ENCODE measurements at regions not wholly inside any gene's neighbourhood (a gene's known extent, or its start where the extent isn't known, plus 50 kb on each side); places are given as distances from the start of the nearest gene placed in this dataset.

- DNase-seq (ENCODE audit: low read depth, low spot score) = no peak
Measured at GRCh38 chr1:224504297-224505041, 69.9 kb upstream of the WDR26 start.

DNA sequence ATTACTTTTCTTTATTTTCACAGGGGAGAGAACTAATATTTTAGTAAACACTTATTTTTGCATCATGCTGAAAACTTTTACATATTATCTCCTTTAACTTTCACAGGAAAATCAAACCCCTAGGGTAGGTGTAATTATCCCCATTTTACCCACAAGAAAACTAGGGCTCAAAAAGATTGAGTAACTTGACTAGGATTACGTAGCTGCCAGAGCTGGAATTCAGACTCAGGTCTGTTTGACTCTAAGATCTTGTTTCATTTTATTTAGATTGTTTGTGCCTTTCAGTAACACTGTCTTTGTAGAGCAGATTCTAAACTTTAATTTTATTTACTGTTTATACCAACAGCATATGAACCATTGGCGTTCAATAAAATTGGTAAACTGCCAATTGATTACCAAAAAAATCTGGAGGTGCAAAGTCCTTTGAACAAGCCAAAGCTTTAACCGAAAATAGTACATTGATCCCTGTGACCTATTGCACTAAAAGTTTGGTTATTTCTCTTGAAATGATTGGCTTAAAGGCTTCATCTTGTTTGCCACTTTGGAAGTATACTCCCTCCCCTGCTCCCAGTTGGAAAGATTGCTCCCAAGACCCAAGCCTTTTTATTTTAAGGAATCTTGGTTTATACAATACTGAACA is 71.0 kb upstream of the WDR26 start:
- DNase-seq (ENCODE audit: low read depth, low spot score) = no peak

GRCh38 chr1:224506141-224506814 is 71.7 kb upstream of the WDR26 start:
- DNase-seq (ENCODE audit: low read depth, low spot score) = no peak

DNA sequence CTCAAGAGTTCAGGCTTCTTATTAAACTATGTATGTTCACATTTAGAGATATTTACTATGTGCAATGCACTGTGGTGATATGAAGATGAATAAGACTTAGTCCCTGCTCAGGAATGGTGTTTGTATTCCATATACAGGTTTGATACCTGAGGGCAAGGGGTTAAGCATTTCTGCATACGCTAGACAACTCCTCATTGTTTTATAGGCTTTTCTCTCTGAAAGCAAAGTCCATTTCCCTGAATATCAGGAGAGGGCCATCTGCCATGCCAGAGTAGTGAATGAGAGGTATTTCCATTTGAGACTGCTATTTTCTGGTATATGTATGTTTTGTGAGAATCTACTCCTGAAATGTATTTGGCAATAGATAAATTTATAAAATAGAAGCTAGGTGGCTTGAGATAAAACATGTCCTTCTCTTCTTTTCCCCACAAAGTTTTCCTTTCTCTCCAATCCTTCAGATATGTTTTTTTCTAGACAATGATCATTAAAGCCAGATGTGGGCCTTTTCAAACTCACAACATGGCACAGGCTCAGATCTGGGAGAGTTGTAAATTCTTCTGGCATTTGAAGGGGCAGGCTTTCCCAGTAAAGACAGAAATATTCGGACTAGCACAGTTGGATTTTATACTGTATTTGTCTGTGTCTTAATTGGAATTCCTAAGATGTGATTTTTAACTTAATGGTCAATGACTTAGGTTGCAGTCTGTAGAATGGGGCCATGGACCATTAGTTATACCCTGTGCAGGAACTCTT is 73.3 kb upstream of the WDR26 start:
- no peak for DNase-seq (ENCODE audit: low read depth, low spot score)

GRCh38 chr1:224509907-224510306 is 75.3 kb upstream of the WDR26 start:
- DNase-seq (ENCODE audit: low read depth, low spot score) = no peak

DNA sequence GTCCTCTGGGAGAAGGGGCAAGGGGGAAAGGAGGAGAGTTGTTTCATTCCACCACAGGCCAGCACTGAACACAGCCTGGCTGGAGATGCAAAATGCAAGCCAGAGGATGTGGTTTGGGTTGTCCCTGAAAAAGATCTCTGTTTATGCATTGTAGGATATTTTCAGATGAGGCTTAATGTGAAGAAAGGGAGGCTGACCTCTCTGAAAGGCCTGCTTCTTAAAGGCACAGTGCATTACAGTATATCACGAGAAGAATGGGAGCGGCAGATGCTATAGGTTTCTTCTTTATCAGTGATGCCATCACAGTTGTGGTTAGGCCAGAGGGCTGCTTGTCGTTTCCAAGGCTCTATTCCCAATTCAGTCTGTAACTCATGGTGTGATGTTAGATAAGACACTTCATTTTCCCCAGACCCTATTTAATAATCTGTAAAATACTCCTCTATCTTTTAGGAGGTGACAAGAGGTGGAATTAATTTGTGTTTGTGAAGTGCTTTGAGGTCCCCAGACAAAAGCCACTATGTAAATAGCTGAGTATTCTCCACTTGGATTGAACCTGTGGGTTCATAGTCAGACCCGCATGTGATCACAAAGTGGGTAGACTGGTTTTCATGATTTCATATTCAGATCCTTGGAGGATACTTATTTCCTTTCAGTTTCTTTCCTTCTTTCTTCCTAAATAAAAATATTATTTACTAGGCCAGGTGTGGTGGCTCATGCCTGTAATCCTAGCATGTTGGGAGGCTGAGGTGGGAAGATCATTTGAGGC is 76.5 kb upstream of the WDR26 start:
- no peak for DNase-seq (ENCODE audit: low read depth, low spot score)

DNA sequence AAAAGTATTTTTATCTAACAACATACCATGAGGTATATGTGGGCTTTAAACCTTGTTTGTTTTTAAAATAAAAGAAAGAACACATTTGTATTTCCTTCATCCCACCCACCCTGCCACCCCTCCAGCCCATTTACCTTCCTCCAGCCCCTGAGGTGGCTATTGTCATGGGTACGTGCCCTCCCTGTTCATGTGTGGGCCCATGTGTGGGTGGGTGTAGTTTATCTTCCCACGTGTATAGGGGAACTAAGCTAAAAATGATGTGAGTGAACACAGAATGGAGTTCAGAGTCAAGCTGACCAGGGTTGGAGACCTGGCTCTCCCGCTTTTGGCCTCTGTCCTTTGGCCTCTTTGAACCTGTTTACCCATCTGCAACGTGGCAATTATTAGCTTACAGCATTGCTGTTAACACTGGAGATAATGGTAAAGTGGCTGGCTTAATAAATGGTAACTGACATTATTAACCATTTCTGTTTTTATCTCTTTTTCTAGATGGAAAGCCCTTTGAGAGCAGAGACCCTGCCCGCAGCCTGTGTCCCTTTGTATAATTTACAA is 78.1 kb upstream of the WDR26 start:
- DNase-seq (ENCODE audit: low read depth, low spot score) = no peak

DNA sequence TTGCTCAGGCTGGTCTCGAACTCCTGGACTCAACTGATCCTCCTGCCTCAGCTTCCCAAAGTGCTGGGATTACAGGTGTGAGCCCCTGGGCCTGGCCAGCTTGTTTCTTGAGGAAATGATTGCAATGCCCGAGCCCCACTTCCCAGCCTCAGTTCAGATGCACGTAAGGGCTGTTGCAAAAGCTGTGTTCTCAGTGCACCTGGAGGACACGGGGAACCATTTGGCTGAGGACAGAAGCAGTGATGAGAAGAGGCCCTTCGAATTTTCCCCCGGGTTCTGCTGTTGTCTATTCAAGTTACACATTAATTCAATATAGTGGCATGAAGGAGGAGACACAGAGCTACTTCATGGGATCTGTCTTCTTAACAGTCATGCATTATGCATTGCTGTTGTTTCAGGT is 78.8 kb upstream of the WDR26 start:
- no peak for DNase-seq (ENCODE audit: low read depth, low spot score)

DNA sequence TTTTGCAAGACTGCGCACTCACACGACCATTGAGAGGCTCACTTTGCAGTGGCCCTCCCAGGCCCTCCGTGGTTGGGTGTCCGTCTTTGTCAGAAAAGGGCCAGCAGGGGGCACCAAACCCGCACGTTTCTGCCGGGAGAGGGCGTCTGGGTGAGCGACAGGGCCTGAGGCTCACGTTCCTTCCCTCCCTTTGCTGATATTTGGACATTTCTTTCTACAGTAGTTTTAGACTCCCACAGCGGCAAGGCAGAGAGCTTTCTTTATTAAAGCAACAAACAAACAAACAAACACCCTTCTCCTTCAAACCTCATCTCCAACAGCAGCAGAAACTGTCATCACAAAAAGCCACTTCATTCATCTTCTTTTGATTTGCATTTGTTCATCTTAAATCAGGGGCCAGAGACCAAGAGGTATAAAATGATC is 79.2 kb upstream of the WDR26 start:
- no peak for DNase-seq (ENCODE audit: low read depth, low spot score)

DNA sequence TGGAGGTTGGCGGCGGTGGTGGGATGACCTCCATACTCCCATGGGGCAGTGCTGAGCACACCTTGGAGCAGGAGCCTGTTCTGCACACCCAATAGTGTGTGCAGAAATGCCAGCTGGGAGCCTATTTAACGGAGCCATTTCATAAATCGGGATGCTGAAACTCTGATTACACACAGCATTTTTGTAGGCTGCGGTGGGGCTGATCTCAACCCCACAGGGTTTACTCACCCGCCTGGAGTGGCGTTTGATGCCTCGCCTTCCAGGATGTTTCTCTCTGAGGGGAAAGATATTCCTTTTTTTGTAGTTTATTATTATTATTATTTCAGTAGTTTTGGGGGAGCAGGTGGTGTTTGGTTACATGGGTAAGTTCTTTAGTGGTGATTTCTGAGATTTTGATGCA is 82.6 kb upstream of the WDR26 start:
- DNase-seq (ENCODE audit: low read depth, low spot score) = no peak

DNA sequence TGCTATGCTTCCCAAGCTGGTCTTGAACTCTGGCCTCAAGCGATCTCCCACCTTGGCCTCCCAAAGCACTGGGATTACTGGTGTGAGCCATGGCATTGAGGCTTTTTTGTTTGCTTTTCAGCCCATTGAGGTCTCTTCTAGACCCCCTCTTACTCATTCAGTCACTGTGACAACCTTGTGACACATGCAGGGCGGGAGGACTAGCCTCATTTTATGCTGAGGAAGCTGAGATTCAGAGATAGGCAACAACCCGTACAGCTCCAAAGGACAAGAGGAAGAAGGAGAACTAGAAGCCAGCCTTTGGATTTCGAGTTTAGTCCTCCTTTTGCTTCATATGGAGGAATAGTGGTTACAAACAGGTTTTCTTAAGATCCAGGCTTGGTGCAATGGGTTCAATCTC is 83.9 kb upstream of the WDR26 start:
- no peak for DNase-seq (ENCODE audit: low read depth, low spot score)

GRCh38 chr1:224519874-224520273 is 85.3 kb upstream of the WDR26 start:
- DNase-seq (ENCODE audit: low read depth, low spot score) = no peak

DNA sequence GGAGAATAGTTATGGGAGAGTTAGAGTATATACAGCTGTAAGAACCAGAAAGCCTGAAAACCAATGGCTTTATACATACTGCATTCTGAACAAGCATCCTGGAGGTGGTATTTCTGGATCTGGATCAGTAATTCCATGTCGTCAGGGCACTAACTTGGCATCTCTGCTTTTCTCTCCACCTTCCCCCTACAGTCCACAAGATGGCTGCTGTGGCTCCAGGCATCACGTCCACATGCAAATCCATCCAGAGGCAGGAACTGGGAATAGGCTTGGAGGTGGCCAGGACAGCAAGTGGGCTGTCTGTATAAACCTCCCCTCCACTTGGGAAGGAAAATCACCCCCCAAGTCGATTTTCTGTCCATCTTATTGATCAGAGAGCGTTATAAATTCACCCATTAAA is 86.2 kb upstream of the WDR26 start:
- DNase-seq (ENCODE audit: low read depth, low spot score) = no peak

DNA sequence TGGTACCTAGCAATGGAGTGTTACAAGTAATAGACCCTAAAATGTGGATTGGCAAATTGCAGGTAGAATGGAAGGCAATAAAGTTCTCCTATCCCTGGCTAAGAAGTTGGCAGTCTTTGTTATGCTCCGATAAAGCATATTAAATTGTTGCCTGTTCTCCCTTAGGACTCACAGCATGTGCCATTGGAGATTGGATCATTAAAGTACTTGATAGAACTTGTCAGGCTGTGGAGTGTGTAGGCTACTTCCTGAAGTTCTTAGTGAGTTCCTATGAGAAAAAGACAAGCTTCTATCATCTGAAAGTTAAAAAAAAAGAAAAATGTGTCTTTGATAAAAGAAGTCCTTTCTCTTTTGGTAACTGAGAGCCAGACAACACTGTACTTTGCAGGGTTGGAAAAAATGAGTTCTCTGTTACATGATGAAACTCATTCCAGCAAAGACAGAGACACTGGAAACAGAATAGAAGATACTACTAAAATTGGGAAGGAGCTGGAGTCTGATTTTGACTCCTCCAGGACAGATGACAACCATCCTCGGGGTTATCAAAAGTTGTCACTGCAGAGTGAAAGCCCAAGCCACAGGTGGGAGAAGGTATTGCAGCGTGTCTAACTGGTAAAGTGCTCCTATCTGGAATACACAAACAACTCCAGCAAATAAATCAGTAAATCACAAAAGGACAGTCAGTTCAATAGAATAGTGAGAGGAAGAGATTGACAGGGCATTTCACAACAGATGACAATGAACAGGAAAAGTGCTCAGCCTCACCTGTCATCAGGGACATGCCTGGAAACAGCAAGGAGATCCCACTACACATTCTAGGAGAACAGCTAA is 87.5 kb upstream of the WDR26 start:
- DNase-seq (ENCODE audit: low read depth, low spot score) = no peak

GRCh38 chr1:224523676-224524075 is 89.1 kb upstream of the WDR26 start:
- DNase-seq (ENCODE audit: low read depth, low spot score) = no peak

DNA sequence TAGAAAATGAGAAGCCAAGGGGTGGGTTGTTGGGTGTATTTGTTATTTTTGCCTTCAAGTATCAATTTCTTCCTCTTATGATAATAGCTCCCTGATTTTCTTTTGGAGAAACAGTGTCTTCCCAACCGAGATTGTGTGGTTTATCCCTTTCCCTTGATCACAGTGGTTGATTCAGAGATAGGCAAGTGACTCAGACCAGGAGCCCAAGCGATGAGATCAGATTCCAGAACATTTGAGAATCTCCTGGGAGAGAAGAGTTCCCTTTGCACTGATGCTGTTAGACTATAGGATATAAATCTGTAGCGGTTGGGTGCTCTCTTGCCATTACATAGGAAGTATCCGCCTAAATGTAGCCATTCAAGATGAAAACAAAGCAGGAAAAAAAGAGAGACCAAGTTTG is 90.1 kb upstream of the WDR26 start:
- no peak for DNase-seq (ENCODE audit: low read depth, low spot score)

DNA sequence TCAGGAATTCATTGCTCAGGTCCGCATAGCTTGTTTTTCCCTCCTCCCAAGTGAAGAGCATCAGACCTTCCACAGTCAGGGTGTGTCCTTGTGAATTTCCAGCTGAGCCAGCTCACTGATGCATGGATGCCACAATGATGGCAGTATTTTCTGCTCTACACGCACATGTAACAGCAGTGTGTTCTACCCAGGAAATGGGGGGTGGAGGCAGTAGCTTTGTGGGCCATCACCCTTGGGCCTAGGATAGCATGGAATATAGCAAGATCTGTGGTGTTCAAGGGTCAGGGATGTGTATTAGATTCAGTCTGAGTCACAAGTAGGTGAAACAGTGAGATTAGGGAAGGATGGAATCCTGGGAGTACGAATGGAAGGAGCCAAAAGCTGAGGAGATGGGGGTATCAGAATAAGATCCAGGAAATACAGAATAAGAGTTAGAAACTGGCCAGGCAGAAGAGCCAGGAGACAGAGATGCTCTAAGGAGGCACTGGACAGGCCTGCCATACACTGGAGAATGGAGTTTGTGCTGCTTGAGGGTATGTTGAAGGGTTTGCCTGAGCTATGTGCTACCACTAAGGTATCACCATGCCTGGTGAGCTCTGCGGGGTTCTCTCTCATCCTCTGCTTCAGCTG is 90.6 kb upstream of the CNIH3 start:
- no peak for DNase-seq (ENCODE audit: low read depth, low spot score)

- no peak for DNase-seq (ENCODE audit: low read depth, low spot score)
Measured at GRCh38 chr1:224526771-224527170, 89.3 kb upstream of the CNIH3 start.

DNA sequence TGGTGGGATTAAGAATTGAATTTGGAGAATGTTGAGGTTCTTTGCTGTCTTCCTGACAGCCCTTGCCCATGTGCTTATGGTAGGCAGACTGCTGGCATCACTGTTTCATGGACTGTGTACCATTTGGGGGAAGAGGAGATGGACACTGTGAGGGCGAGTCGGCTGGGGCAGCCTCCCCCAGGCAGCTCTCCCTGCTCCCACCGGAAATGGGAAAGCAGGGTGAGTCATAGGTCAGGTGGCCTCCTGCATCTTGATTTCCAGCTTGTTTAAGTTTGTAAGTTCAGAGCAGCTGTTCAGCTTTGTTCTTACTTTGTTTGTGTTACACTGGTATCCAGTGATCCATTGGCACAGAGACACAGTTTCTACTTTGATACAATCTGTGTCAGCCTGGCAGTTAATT is 87.2 kb upstream of the CNIH3 start:
- DNase-seq (ENCODE audit: low read depth, low spot score) = no peak

DNA sequence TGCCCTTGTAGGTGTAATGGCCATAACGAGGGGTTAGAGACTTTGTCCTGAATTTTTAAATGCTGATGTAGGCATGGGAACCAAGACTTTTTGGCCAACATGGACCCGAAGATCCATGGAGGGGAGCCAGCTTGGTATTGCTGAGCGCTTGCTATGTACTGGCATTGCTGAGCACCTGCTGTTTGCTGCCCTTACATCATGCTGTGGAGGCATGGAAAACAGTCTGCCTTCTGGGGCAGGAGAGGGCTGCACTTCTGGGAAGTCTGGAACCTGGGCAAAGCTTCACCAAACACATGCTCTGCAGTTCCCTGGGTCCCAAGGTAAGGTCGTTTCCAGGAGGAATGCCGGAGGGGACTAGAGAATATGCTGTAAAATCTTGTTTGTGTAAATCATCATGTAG is 86.3 kb upstream of the CNIH3 start:
- DNase-seq (ENCODE audit: low read depth, low spot score) = no peak
